Testis (tissue), 2 donors: ENCODE measurements at regions not wholly inside any gene's neighbourhood (a gene's known extent, or its start where the extent isn't known, plus 50 kb on each side); places are given as distances from the start of the nearest gene placed in this dataset.

Experiments
- DNase-seq: peaks from one replicate; pipeline ENCODE4 v3.0.0-alpha.2; 2019
- H3K27ac ChIP-seq, 2 donors: fragments of 200-600 bp; sonication (generic); one replicate each; pipeline ENCODE4 v1.5.1; 2019
- H3K27me3 ChIP-seq: fragments of 200-600 bp; sonication (generic); one replicate; pipeline ENCODE4 v1.5.1; 2019
- H3K36me3 ChIP-seq: fragments of 200-600 bp; sonication (generic); one replicate; pipeline ENCODE4 v1.5.1; 2017; ENCODE audit warnings: low read depth; ENCODE audit errors: missing control alignments
- H3K4me1 ChIP-seq: fragments of 200-600 bp; sonication (generic); one replicate; pipeline ENCODE4 v1.5.1; 2019
- H3K4me3 ChIP-seq, 2 donors: fragments of 200-600 bp; sonication (generic); one replicate each; pipeline ENCODE4 v1.5.1; 2017 to 2019
- H3K9me3 ChIP-seq: fragments of 200-600 bp; sonication (generic); one replicate; pipeline ENCODE4 v1.5.1; 2017
- POLR2A ChIP-seq: fragments of 450-650 bp; IDR thresholded peaks from one replicate; pipeline ENCODE4 v1.6.1; 2017; ENCODE audit warnings: antibody characterized with exemption, mild to moderate bottlenecking, moderate library complexity
- WGBS, 2 donors: methylation state at CpG; one replicate each; pipeline ENCODE4 v1.1.5; 2018; 5-methylcytosine and 5-hydroxymethylcytosine counted together
- intact Hi-C: fragments of 100-400 bp; cut with DNase I; formaldehyde crosslinking; loops from one replicate; pipeline ENCODE4 v1.15.1; 2023; ENCODE audit warnings: low total_unique reads
- TF ChIP-seq, protein P1 (sequence below), 3 experiments: fragments of 450-650 bp in 2 of 3; fragments of 200-600 bp in 1 of 3; sonication (generic) in 1 of 3; IDR thresholded peaks; one replicate each; pipeline ENCODE4 v1.5.1; 2016 to 2019; ENCODE audit warnings: antibody characterized with exemption in 3 of 3, mild to moderate bottlenecking in 2 of 3, moderate library complexity in 1 of 3

DNA sequence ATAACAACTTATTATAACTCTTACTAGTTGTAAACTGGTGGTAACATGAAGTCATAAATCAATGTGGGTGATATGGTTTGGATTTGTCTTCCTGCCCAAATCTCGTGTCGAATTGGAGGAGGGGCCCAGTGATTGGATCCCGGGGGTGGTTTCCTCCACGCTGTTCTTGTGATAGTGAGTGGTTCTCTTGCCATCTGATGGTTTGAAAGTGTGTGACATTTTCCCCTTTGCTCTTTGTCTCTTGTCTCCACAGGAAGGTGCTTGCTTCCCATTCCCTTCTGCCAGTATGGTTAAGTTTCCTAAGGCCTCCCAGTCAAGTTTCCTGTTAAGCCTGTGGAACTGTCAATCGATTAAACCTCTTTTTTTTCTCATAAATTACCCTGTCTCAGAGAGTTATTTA, 321.6 kb downstream of the DSEL start:
- no peak for TF ChIP-seq POLR2A
- TF ChIP-seq, protein P1, sequence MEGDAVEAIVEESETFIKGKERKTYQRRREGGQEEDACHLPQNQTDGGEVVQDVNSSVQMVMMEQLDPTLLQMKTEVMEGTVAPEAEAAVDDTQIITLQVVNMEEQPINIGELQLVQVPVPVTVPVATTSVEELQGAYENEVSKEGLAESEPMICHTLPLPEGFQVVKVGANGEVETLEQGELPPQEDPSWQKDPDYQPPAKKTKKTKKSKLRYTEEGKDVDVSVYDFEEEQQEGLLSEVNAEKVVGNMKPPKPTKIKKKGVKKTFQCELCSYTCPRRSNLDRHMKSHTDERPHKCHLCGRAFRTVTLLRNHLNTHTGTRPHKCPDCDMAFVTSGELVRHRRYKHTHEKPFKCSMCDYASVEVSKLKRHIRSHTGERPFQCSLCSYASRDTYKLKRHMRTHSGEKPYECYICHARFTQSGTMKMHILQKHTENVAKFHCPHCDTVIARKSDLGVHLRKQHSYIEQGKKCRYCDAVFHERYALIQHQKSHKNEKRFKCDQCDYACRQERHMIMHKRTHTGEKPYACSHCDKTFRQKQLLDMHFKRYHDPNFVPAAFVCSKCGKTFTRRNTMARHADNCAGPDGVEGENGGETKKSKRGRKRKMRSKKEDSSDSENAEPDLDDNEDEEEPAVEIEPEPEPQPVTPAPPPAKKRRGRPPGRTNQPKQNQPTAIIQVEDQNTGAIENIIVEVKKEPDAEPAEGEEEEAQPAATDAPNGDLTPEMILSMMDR (IDR thresholded peaks at IDR 0.05): no peak
- WGBS, 2 donors: 54 to 66% methylated on average over 5 of the region's 5 CpGs
- intact Hi-C loops: no loop called here

DNA sequence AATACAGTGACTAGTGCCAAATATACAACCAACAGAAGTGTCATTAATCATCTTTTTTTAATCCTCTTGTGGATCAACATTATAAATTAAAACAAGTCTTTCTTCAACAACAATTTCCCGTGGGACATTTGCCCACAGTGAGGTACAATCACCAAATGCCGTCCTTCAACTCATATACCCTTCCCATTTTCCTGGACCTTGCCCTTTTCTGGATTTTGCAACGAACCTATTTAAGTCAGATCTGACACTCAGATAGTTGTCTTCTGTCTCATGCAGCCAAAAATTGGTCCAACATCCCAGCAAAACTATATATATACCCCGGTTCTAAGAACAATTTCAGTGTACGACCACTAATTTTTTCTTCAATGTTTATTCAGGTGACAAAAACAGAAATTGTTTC, 324.0 kb downstream of the DSEL start:
- Histone ChIP-seq H3K4me3 (no peak overlapping the region), H3K9me3 (no peaks in the 10 kb centered on the region), H3K36me3 (no peaks in the 10 kb centered on the region), H3K27ac (no peak overlapping the region), H3K4me1 (no peaks in the 10 kb centered on the region), H3K27me3 (no peaks in the 10 kb centered on the region)
- 61 to 77% methylated on average over 5 of the region's 5 CpGs for WGBS, 2 donors
- TF ChIP-seq, protein P1 (IDR thresholded peaks at IDR 0.05): no peak
- TF ChIP-seq POLR2A: no peak
- no peak for DNase-seq
- intact Hi-C loops: no loop called here

More for the DNA sequence above, 321.6 kb downstream of the DSEL start:
- Histone ChIP-seq H3K27me3 (no peaks in the 10 kb centered on the region), H3K4me1 (no peaks in the 10 kb centered on the region), H3K27ac (no peak overlapping the region), H3K36me3 (no peaks in the 10 kb centered on the region), H3K9me3 (no peaks in the 10 kb centered on the region), H3K4me3 (no peak overlapping the region)
- no peak for DNase-seq

DNA sequence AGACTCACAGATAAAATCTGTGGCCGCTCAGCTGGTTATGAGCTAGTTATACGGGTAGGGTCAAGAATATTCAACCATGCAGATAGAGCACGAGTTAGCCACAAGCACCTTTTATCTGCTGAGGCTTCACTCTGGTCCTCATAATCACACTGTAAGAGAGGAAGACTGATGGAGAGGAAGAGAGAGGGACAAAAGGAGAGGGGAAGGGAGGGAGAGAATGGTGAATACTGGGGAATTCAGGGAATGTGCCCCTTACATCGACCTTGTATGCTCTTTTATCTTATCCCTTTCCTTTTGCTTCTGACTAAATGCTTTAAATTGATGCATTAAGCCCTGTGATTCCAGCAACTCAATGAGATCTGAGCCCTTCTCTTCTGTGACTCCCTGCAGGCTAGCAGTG, 333.1 kb downstream of the DSEL start:
- no peaks in the 10 kb centered on the region for H3K27me3 ChIP-seq
- no peak for TF ChIP-seq POLR2A
- TF ChIP-seq, protein P1 (IDR thresholded peaks at IDR 0.05): no peak
- no peaks in the 10 kb centered on the region for H3K4me1 ChIP-seq
- no peak overlapping the region for H3K4me3 ChIP-seq
- intact Hi-C loops: no loop called here
- no peak overlapping the region for H3K27ac ChIP-seq
- 62 to 70% methylated on average over 4 of the region's 4 CpGs for WGBS, 2 donors
- H3K9me3 ChIP-seq: no peaks in the 10 kb centered on the region
- DNase-seq: no peak
- H3K36me3 ChIP-seq: no peaks in the 10 kb centered on the region

DNA sequence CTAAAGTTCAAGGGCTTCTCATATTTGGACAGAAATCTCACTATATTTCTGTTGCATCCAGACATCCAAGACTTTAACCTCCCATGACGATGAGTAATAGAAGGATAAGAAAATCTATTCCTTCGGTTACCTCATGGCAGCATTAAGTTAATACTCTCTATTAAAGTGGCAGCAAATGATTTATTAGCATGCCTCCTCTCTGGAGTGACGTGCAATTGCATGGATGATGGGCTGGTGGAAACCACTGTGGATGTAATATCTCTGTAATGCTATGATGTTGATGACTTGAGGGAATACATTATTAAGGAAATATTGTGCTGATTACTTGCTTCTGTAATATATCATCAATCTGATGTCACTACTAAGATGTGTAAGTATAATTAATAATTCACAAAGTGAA, 336.8 kb downstream of the DSEL start:
- WGBS, 2 donors: 51 to 55% methylated on average over 3 of the region's 3 CpGs

DNA sequence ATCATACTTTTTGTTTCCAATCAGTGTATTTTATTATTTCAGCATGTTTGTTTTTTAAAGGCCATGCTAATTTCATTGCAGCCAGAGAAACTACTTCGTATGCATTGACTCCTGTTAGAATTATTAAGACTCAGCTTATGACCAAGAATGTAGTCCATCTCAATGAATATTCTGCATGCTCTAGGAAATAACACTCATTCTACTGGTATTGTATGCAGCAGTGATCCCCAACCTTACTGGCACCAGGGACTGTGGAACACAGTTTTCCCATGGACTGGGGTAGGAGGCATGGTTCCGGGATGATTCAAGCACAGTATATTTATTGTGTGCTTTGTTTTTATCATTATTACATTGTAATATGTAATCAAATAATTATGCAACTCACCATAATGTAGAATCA, 356.9 kb downstream of the DSEL start:
- Histone ChIP-seq H3K9me3 (no peaks in the 10 kb centered on the region), H3K4me1 (no peaks in the 10 kb centered on the region), H3K36me3 (no peaks in the 10 kb centered on the region), H3K27me3 (no peaks in the 10 kb centered on the region), H3K4me3 (no peak overlapping the region), H3K27ac (no peak overlapping the region)
- 85 to 91% methylated on average over 2 of the region's 2 CpGs for WGBS, 2 donors
- no peak for DNase-seq
- intact Hi-C loops: no loop called here
- no peak for TF ChIP-seq POLR2A
- TF ChIP-seq, protein P1 (IDR thresholded peaks at IDR 0.05): no peak

More for the DNA sequence above, 336.8 kb downstream of the DSEL start:
- Histone ChIP-seq H3K27ac (no peak overlapping the region), H3K4me1 (no peaks in the 10 kb centered on the region), H3K9me3 (no peaks in the 10 kb centered on the region), H3K27me3 (no peaks in the 10 kb centered on the region), H3K4me3 (no peak overlapping the region), H3K36me3 (no peaks in the 10 kb centered on the region)
- no peak for TF ChIP-seq POLR2A
- TF ChIP-seq, protein P1 (IDR thresholded peaks at IDR 0.05): no peak
- intact Hi-C loops: no loop called here
- no peak for DNase-seq
